RWPE1 (cell line): ENCODE measurements at regions not wholly inside any gene's neighbourhood (a gene's known extent, or its start where the extent isn't known, plus 50 kb on each side); places are given as distances from the start of the nearest gene placed in this dataset.

Source experiments
- CTCF ChIA-PET: fragments of 350-600 bp; sonication (Branson Sonifier 250); formaldehyde crosslinking; extraction: SDS; loops from one replicate; lab custom pipeline; 2021; lab: Yijun Ruan, JAX
- POLR2A ChIA-PET: fragments of 400-600 bp; formaldehyde crosslinking; extraction: SDS; loops from one replicate; lab custom pipeline; 2020; ENCODE audit warnings: antibody characterized with exemption; ENCODE audit not compliant: low non-redundant PET; lab: Yijun Ruan, JAX
- DNase-seq: peaks from one replicate; pipeline ENCODE4 v3.0.0; 2012; ENCODE audit warnings: low spot score
- H3K27ac ChIP-seq: fragments of 450-650 bp; 2 replicates; pipeline ENCODE4 v1.5.1; 2017
- CTCF ChIP-seq: fragments of 450-650 bp; conservative IDR thresholded peaks from 2 replicates; pipeline ENCODE4 v1.5.1; 2017; ENCODE audit warnings: low read depth, mild to moderate bottlenecking

DNA sequence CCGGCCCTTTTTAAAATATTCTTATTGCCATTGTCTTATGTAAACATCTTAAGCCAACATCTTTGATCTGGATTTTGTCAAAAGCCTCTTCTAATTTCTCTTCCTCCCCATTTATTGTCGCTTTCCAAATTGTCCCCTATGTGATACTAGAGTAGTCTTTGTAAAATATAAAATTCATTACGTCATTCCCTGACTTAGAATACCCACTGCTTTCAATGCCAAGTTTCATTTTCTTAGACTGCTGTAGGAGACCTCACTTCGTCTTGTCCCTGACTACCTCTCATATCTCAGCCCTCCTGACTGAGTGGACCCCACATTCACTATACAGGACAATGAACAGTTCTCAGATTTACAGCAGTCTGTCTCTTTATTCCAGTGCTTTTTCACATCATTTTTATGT lies 633.9 kb upstream of the LMO3 start:
- CTCF ChIA-PET, result no interaction called here
- POLR2A ChIA-PET, result no interaction called here
- H3K27ac ChIP-seq, result no peak overlapping the region
- DNase-seq, result no peak
- TF ChIP-seq CTCF, result no peak

DNA sequence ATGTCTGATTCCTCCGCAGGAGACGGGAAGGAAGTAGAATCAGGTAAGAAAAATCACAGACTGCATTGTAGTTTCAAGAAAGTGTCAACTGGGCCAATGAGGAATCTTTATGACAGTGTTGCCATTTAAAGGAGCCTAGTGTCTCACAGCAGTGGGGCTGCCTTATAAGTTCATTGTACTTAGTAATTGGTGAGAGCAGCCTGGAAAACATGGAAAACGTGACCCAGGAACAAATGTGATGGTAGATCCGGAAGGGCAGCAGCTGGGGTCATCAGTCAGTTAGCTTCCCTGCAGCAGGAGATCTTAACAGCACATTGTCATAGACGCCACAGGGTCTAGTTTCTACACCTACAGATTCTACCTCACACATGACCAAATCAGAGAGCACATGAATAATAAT lies 630.0 kb upstream of the LMO3 start:
- ChIA-PET POLR2A (no interaction called here), CTCF (no interaction called here)
- no peak for DNase-seq
- no peak overlapping the region for H3K27ac ChIP-seq
- TF ChIP-seq CTCF, result no peak

- ChIA-PET CTCF (interaction anchor here (0.6 to 0.7 kb wide), 3 partner anchors 23 to 324 kb away, joined by 3 read pairs; no protein-coding TSS in a partner anchor), POLR2A (no interaction called here)
- no peak overlapping the region for H3K27ac ChIP-seq
- no peak for TF ChIP-seq CTCF
- DNase-seq, result no peak
These were observed 610.0 kb upstream of the LMO3 start for GRCh38 chr12:17215759-17216570.

GRCh38 chr12:17214929-17215328 lies 609.0 kb upstream of the LMO3 start:
- ChIA-PET CTCF (interaction anchor here (0.7 kb wide), 1 partner anchor 1974 kb away, joined by 3 read pairs; no protein-coding TSS in a partner anchor), POLR2A (no interaction called here)
- no peak for DNase-seq
- no peak overlapping the region for H3K27ac ChIP-seq
- TF ChIP-seq CTCF, result no peak

DNA sequence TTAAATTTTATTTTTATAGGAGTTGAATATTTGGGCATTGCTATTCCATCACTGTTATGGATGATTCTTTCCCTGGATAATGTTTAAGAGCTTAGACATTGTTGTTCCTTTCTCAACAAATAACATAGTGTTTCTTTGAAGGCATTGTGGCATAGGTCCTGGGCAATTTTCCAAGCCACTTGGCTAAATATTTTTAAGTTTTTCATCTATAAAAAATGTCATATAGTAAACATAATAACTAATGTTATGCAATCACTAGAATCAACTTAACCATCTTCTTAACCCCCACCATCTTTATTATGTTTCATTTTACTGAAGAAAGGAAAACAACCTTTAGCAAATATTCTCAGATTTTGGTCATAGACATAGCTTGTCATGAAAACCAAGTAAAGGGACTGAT lies 600.6 kb upstream of the LMO3 start:
- DNase-seq, result no peak
- TF ChIP-seq CTCF, result no peak
- H3K27ac ChIP-seq, result no peak overlapping the region
- CTCF ChIA-PET, result no interaction called here
- POLR2A ChIA-PET, result no interaction called here

GRCh38 chr12:17204289-17205054 lies 598.5 kb upstream of the LMO3 start:
- no peak for DNase-seq
- CTCF ChIA-PET, result interaction anchor here (0.7 kb wide), 1 partner anchor 324 kb away, joined by 4 read pairs; no protein-coding TSS in a partner anchor
- no peak for TF ChIP-seq CTCF
- H3K27ac ChIP-seq, result no peak overlapping the region
- POLR2A ChIA-PET, result no interaction called here
